Heart left ventricle (tissue), 13 donors: ENCODE measurements at regions not wholly inside any gene's neighbourhood (a gene's known extent, or its start where the extent isn't known, plus 50 kb on each side); places are given as distances from the start of the nearest gene placed in this dataset.

ENCODE experiments used
- CTCF ChIP-seq, 12 donors: fragments of 200-600 bp; sonication (generic) in 4 of 12; IDR thresholded peaks; one replicate each; pipeline versions ENCODE4 v1.5.0 to v1.8.0; 2018 to 2022; ENCODE audit warnings: antibody characterized with exemption in 12 of 12, mild to moderate bottlenecking in 5 of 12
- POLR2A ChIP-seq, 2 donors: fragments of 450-650 bp; IDR thresholded peaks; one replicate each; pipeline ENCODE4 v1.6.1; 2017; ENCODE audit warnings: antibody characterized with exemption in 2 of 2, mild to moderate bottlenecking in 2 of 2, moderate library complexity in 2 of 2
- donor health status: ischemic (EF 13 %, LVEDD 7.1; RV severe dilation, severe dysfunction).
- donor health status: DM: no; HTN: yes; CAD: no.
- donor health status: DM: no; HTN: no; CAD: no.
- donor health status: ischemic (EF 25% LVEDD 6.9; RV normal size, moderate dysfunction).
- donor health status: ischemic (EF 25% LVEDD 5.7; RV mildly dilated, moderate dysfunction).
- donor health status: ischemic (EF 35%, LVEDD 5.7; RV mildly dilated, moderate dysfunction).
- donor health status: nonischemic (EF 11% LVEDD 7.7; RV severe dilation, severe dysfunction).
- donor health status: DM: yes; HTN: yes; CAD: no.
- donor health status: PGD.
- donor health status: ischemic (EF 29% LVEDD 5.4; RV normal size, mild dysfunction).
- donor health status: nonischemic (EF 23%, LVEDD 6.1; RV moderate dilation, normal function).

- no peak for TF ChIP-seq CTCF (IDR thresholded peaks at IDR 0.05)
- TF ChIP-seq POLR2A (IDR thresholded peaks at IDR 0.05) = no peak
These were observed 70.7 kb upstream of the FN1 start for GRCh38 chr2:215506604-215506990.
